IMR-90 (cell line): ENCODE measurements at regions not wholly inside any gene's neighbourhood (a gene's known extent, or its start where the extent isn't known, plus 50 kb on each side); places are given as distances from the start of the nearest gene placed in this dataset.

Experiments
- CEBPB ChIP-seq: IDR thresholded peaks from 2 replicates; pipeline ENCODE4 v1.6.1; 2012; ENCODE audit warnings: low read depth, low read length, improper control_type of control experiment
- POLR2A ChIP-seq: IDR thresholded peaks from 2 replicates; pipeline ENCODE4 v1.6.1; 2012; ENCODE audit warnings: mild to moderate bottlenecking, low read depth, low read length
- SMC3 ChIP-seq: fragments of 150-350 bp; IDR thresholded peaks from 2 replicates; pipeline ENCODE4 v1.6.1; 2016; ENCODE audit warnings: low read depth, mild to moderate bottlenecking, antibody characterized with exemption, low read length, moderate library complexity
- USF2 ChIP-seq: fragments of 150-350 bp; IDR thresholded peaks from 2 replicates; pipeline ENCODE4 v1.6.1; 2017; ENCODE audit warnings: mild to moderate bottlenecking, antibody characterized with exemption, low read length, low read depth
- TF ChIP-seq, protein P1 (sequence below): conservative IDR thresholded peaks from 2 replicates; pipeline ENCODE4 v1.5.1; 2012; ENCODE audit warnings: mild to moderate bottlenecking, low read depth, low read length, improper control_type of control experiment

DNA sequence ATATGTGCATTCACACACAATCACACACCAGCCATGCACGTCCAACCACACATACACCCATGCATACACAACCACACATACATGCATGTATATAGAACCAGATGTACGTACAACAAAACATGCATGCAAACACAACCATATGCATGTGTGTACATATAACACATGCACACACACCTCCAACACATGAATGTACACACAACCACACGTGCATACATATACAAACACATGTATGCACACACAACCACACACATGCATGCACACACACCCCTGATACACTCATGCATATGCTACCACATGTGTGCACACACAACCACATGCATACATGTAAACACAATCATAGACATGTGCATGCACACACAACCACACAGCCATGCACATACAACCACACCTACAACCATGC, 52.0 kb upstream of the SDK2 start:
- TF ChIP-seq, protein P1, sequence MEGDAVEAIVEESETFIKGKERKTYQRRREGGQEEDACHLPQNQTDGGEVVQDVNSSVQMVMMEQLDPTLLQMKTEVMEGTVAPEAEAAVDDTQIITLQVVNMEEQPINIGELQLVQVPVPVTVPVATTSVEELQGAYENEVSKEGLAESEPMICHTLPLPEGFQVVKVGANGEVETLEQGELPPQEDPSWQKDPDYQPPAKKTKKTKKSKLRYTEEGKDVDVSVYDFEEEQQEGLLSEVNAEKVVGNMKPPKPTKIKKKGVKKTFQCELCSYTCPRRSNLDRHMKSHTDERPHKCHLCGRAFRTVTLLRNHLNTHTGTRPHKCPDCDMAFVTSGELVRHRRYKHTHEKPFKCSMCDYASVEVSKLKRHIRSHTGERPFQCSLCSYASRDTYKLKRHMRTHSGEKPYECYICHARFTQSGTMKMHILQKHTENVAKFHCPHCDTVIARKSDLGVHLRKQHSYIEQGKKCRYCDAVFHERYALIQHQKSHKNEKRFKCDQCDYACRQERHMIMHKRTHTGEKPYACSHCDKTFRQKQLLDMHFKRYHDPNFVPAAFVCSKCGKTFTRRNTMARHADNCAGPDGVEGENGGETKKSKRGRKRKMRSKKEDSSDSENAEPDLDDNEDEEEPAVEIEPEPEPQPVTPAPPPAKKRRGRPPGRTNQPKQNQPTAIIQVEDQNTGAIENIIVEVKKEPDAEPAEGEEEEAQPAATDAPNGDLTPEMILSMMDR = no peak
- TF ChIP-seq POLR2A = no peak
- TF ChIP-seq USF2 = no peak
- no peak for TF ChIP-seq CEBPB
- no peak for TF ChIP-seq SMC3
